NCI-H1694 treated with DMSO at 0.1 percent for 48 hours (cell line): ENCODE measurements at regions not wholly inside any gene's neighbourhood (a gene's known extent, or its start where the extent isn't known, plus 50 kb on each side); places are given as distances from the start of the nearest gene placed in this dataset.

Experiments
- DNase-seq: peaks from one replicate; lab custom pipeline; 2025; lab: John Stamatoyannopoulos, UW

GRCh38 chr6:153787341-153787606 is 251.8 kb upstream of the OPRM1 start:
- no peak for DNase-seq

- DNase-seq, result no peak
Measured at GRCh38 chr6:153781306-153781705, 257.7 kb upstream of the OPRM1 start.

DNA sequence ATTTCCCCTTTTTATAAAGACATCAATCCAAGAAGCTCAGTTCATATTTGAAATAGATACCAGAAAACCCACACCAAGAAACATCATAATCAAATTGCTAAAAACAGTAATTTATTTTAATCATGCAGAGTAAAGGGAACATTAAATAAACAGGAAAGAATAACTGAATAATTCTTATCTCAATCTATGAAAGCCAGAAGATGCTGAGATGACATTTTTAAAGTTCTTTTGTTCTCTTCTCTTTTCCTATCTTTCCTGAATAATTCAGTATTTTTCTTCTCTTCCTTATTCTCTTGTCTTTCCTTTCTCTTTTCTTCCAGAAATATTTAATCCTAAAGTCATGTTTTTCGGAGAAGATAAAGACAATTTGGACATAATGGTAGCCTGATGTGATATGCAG is 259.0 kb upstream of the OPRM1 start:
- no peak for DNase-seq

DNA sequence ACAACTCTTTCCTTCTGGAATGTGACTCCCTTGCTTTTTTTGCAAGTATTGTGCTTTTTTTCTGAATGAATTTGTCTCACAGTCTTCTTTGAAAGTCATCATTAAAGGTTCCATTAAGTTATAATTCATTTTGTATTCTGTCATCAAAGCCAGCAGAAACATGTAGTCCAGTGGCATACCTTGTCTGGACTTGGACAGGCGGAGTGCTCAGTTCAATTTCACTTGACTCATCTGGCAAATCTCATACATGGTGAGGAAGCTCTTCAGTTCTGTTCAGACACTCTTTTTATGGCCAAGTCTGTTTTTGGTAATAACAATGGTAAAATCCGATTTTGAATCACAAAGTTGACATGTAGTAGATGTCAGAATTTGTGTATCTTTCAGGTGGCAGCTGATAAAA is 260.8 kb upstream of the OPRM1 start:
- no peak for DNase-seq

GRCh38 chr6:153771577-153771976 is 267.5 kb upstream of the OPRM1 start:
- DNase-seq, result no peak

GRCh38 chr6:153767127-153767526 is 271.9 kb upstream of the OPRM1 start:
- no peak for DNase-seq

- DNase-seq, result no peak
Measured at GRCh38 chr6:153758516-153758915, 280.5 kb upstream of the OPRM1 start.

GRCh38 chr6:153735761-153736160 is 303.3 kb upstream of the OPRM1 start:
- DNase-seq, result no peak

DNA sequence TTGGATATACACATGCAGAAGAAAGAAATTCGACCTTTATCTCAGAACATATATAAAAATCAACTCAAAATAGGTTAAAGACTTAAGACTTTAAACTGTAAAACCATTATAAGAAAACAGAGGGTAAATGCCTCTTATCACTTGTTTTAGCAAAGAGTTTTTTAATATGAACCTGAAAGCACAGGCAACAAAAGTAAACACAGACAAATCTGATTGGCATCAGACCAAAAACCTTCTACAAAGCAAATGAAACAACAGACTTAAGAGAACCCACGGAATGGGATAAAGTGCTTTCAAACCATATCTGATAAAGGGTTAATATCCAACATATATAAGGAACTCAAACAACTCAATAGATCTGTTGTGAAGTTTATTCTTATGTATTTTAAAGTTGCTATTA is 309.9 kb upstream of the OPRM1 start:
- DNase-seq, result no peak

- no peak for DNase-seq
Measured at GRCh38 chr6:153727885-153728284, 311.2 kb upstream of the OPRM1 start.

- DNase-seq, result no peak
Measured at GRCh38 chr6:153725456-153725855, 313.6 kb upstream of the OPRM1 start.

GRCh38 chr6:153720732-153721131 is 318.3 kb upstream of the OPRM1 start:
- no peak for DNase-seq

- no peak for DNase-seq
Measured at GRCh38 chr6:153705429-153705828, 333.6 kb upstream of the OPRM1 start.

DNA sequence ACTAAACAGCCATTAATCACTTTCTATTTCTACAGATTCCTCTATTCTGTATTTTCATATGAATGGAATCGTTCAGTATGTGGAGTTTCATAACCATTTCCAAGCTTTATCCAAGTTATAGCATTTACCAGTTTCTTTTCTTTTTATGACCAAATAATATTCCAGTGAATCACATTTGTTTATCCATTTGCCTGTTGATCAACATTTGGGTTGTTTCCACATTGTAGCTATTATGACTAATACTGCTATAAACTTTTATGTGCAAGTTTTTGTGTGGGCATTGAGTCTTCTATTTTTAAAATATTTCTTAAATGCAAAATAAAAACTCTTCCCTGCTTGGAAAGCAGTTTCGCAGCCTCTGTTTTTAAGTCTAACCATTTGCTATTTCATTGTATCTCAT is 336.4 kb upstream of the OPRM1 start:
- DNase-seq, result no peak

GRCh38 chr6:153698637-153699036 is 340.4 kb upstream of the OPRM1 start:
- no peak for DNase-seq

GRCh38 chr6:153698001-153698400 is 341.0 kb upstream of the OPRM1 start:
- DNase-seq, result no peak

- DNase-seq, result no peak
Measured at GRCh38 chr6:153677522-153677921, 361.5 kb upstream of the OPRM1 start.

DNA sequence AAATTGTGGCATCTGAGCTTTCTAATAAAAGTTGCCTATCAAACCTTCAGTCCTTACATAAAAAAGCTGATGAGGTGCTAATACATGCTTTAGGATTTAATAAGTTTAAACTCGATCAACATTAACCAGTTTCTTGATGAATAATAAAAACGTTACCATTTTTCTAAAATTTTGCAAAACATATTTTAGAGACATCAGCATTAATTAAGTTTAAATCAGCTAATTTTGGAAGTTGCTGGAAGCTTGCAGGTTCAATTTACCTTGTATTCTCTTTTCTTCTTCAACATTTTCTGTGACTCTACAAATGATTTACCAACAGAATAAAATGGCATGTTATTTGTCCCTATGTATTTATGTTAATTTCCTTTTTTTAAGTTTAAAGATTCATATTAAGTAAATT is 365.3 kb upstream of the OPRM1 start:
- no peak for DNase-seq

DNA sequence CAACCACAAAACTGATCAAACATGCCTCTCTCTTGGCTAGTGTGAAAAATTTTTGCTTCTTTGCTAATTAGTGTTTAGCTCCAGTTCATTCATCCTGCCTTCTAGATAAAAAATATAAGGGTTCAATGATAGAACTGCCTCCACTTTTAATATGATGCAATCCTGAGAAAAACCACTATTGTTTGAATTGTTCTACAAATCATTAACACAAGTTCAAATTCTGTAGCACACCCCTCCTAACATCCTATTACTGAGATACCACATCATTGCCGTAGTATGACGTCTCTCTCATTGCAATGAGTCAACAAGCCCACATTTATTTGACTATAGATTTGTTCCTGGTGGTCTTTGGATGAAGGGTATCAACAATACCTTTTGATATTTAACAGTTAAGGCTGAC is 365.8 kb upstream of the OPRM1 start:
- DNase-seq, result no peak

DNA sequence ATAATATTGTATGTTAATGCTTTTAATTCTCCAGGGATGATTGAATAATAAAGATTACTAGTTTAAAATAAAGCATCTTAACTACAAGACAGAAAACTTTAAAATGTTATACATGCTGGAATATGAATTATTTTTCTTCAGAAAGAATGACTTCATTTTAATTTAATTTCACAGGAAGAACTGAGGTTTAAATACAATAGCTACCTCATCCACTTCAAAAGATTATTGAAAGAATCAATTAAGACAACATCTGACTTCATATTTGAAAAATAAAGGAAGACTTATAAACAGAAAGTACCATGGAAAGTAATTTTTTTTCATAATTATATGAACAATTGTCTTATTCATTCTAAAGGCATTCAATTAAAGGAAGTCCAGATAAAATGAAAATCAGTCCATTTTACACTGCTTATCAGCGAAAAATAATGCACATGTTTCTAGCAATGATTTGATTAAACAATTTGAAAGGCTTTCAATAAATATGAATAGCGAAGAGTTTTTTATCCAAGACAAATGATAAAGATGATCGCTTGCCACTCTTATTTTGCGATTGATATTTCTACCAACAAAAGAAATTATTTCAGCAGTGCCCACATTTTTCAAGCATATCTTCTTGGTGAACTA is 368.5 kb upstream of the OPRM1 start:
- no peak for DNase-seq

DNA sequence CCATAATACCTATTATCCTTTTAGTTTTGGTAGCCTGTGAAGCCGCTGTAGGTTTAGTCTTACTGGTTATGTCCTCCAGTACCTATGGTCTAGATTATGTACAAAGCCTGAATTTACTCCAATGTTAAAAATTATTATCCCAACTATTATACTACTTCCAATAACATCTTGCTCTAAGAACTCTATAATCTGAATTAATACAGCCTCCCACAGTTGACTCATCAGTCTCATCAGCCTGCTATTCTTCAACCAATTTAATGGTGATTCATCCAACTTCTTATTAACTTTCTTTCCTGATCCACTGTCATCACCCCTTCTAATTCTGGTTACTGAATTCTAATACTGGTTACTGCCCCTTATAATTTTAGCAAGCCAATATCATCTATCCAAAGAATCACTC is 370.3 kb upstream of the OPRM1 start:
- DNase-seq, result no peak

- no peak for DNase-seq
Measured at GRCh38 chr6:153662982-153663381, 376.1 kb upstream of the OPRM1 start.

- no peak for DNase-seq
Measured at GRCh38 chr6:153645326-153645725, 393.7 kb upstream of the OPRM1 start.

DNA sequence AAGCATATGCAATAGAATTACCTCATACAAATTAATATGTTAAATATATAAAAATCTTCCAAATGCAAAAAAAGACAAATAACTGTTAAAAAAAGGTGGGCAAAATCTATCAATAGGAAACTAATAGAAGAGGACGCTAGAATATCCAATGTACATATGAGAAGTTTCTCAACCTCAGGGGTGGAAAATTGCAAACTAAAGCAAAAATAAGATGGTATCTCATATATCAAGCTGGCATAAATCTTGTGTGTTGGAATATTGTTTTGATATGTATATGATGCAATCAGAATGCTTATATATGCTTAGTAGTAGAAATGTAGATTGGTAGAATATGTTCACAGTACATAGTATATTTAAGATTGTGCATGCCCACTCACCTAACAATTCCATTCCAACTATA is 395.0 kb upstream of the OPRM1 start:
- DNase-seq, result no peak

DNA sequence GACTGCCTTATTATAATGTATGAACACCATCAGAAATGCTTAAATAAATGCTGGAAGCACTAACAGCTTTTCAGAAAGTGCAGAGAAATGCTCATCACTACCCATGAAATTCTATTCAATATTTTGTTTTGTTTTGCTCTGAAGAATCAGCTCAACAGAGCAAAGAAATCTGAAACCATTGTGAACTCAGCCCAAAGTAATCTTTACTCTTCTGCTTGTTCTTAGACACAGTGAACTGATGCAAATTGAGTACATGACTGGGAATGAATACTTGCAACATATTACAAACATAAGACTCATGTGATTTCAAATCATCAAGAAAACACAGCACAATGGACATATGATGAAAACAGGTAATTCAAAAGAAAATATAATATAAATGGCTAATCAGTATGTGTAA is 404.6 kb upstream of the OPRM1 start:
- no peak for DNase-seq
